GM18520 (cell line): ENCODE measurements at regions not wholly inside any gene's neighbourhood (a gene's known extent, or its start where the extent isn't known, plus 50 kb on each side); places are given as distances from the start of the nearest gene placed in this dataset.
"Not testable (repeated sequence)": the region's sequence is repeated elsewhere in the genome, so short reads cannot be mapped to it uniquely, and the experiment has no call there.

ENCODE experiments used
- ATAC-seq: cut with Tn5 transposase; IDR thresholded peaks from one replicate; pipeline ENCODE4 v1.9.1; 2021; ENCODE audit not compliant: unreplicated experiment

GRCh38 chr13:58476206-58476918, 844.8 kb downstream of the PCDH17 start:
- ATAC-seq, result no peak

GRCh38 chr13:58478858-58479257, 847.3 kb downstream of the PCDH17 start:
- ATAC-seq, result no peak

GRCh38 chr13:58480061-58480460, 848.5 kb downstream of the PCDH17 start:
- no peak for ATAC-seq

GRCh38 chr13:58488251-58488650, 856.7 kb downstream of the PCDH17 start:
- no peak for ATAC-seq

DNA sequence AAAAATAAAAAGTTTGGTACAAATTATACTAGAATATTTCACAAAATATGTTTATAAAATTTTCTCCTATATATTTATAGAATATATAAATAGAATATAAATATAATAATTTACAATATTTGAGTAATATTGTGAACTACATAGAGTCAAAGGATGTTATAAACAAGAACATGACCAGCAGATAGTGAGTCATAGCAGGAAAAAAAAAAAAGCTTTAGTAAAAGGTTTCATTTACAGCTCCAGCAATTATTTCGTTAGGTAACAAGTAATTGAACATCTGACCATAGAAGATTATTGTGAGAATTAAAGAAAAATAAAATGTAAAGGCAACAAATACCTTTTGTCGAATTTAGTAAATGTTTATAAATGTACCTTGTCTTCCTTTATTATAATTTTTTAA, 864.1 kb downstream of the PCDH17 start:
- ATAC-seq, result no peak

GRCh38 chr13:58500938-58501337, 869.4 kb downstream of the PCDH17 start:
- ATAC-seq, result no peak

GRCh38 chr13:58504202-58504700, 872.7 kb downstream of the PCDH17 start:
- ATAC-seq, result not testable (repeated sequence)

DNA sequence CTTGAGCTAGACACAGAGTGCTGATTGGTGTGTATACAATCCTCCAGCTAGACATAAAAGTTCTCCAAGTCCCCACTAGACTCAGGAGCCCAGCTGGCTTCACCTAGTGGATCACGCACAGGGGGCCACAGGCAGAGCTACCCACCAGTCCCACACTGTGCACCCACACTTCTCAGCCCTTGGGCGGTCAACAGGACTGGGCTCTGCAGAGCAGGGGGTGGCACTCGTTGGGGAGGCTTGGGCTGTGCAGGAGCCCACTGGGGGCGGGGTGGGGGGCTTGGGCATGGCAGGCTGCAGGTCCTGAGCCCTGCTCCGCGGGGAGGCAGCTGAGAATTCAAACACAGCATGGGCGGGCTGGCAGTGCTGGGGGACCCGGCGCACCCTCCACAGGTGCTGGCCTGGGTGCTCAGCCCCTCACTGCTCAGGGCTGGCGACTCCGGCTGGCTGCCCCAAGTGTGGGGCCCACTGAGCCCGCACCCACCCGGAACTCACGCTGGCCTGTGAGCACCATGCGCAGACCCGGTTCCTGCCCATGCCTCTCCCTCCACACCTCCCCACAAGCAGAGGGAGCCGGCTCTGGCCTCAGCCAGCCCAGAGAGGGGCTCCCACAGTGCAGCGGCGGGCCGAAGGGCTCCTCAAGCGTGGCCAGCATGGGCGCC, 873.8 kb downstream of the PCDH17 start:
- not testable (repeated sequence) for ATAC-seq

DNA sequence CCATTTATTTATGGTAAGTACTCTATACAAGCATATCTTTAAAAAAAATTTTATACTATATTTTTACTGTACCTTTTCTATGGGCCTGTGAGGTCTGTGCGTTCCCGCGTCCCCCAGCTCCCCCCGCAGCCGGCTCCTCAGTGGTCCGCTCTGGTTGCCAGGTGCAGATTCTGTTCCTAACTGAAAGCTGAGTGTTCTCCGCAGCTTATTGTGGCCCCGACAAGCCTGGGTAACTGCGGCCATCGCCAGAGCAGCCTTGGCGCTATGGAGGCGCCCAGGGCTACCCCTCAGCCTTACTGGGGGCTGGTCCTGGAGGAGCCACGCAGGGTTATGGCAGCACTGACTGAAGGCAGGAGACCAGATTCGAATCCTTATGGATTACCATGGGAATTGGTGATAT, 896.8 kb downstream of the PCDH17 start:
- no peak for ATAC-seq

DNA sequence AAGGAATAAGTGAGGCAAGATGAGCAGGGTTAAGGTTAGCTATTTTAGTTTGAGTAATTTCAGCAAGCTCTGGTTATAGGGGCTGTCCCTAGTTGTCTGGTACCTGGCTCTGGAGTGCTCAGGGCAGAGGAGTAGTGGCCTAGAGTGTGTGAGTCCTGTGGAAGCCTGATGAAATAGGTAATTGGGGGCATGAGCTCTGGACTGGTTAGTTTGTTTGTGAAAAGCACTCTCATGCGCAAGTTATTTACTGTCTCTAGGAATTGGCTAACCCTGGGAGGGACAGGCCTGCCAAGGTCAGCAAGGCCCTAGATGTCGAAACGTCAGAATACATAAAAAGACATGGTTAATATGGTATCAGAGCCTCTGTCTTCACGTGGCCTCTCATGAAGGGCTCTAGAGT, 900.1 kb downstream of the PCDH17 start:
- ATAC-seq, result no peak

- no peak for ATAC-seq
Measured at GRCh38 chr13:58542530-58542929, 911.0 kb downstream of the PCDH17 start.

- ATAC-seq, result no peak
Measured at GRCh38 chr13:58547419-58547818, 915.9 kb downstream of the PCDH17 start.

GRCh38 chr13:58566176-58566575, 934.6 kb downstream of the PCDH17 start:
- no peak for ATAC-seq

- no peak for ATAC-seq
Measured at GRCh38 chr13:58573743-58574142, 942.2 kb downstream of the PCDH17 start.

GRCh38 chr13:58574791-58575190, 943.2 kb downstream of the PCDH17 start:
- ATAC-seq, result no peak

- no peak for ATAC-seq
Measured at GRCh38 chr13:58579468-58579867, 947.9 kb downstream of the PCDH17 start.

DNA sequence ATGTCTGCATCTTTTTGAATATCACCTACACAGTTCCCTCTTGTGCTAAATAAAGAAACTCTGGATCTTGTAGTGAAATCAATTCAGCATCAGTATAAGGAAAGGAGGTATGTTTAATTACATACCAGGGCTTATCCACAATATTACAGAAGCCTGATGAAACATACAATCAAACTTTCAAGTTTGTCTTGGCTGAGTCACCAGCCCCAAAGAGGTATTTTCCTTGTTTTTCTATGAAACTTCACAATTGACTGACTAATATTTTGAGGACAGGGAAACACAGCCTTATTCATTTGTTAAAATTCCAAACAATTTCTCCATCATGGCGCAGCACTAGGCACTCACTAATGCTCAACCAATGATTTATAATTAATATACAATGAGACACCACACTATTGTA, 952.4 kb downstream of the PCDH17 start:
- ATAC-seq, result no peak

- ATAC-seq, result no peak
Measured at GRCh38 chr13:58584610-58585009, 953.1 kb downstream of the PCDH17 start.

- peak; percentile 85 for ATAC-seq
Measured at GRCh38 chr13:58587183-58587582, 955.6 kb downstream of the PCDH17 start.

- no peak for ATAC-seq
Measured at GRCh38 chr13:58592052-58592451, 960.5 kb downstream of the PCDH17 start.

GRCh38 chr13:58592786-58593185, 961.2 kb downstream of the PCDH17 start:
- ATAC-seq, result no peak

- ATAC-seq, result no peak
Measured at GRCh38 chr13:58594747-58595600, 963.4 kb downstream of the PCDH17 start.
